H9 (cell line): ENCODE measurements at regions not wholly inside any gene's neighbourhood (a gene's known extent, or its start where the extent isn't known, plus 50 kb on each side); places are given as distances from the start of the nearest gene placed in this dataset.

Experiments
- DNase-seq: peaks from one replicate; pipeline ENCODE4 v3.0.0-alpha.2; 2017
- H2AFZ ChIP-seq: one replicate; pipeline ENCODE4 v1.6.1; 2013; ENCODE audit warnings: mild to moderate bottlenecking, low read length, control low read depth, moderate library complexity
- H2AK5ac ChIP-seq: 2 replicates; pipeline ENCODE4 v1.6.1; 2013; ENCODE audit warnings: low read length, control low read depth, mixed read lengths; ENCODE audit not compliant: insufficient read length
- H2BK120ac ChIP-seq: one replicate; pipeline ENCODE4 v1.6.1; 2013; ENCODE audit warnings: low read depth, mild to moderate bottlenecking, low read length, control low read depth, inconsistent platforms; ENCODE audit not compliant: poor library complexity, severe bottlenecking
- H2BK12ac ChIP-seq: 2 replicates; pipeline ENCODE4 v1.6.1; 2013; ENCODE audit warnings: low read length, control low read depth, mixed read lengths, low read depth; ENCODE audit not compliant: insufficient read length
- H2BK15ac ChIP-seq: 2 replicates; pipeline ENCODE4 v1.6.1; 2013; ENCODE audit warnings: low read depth, low read length, control low read depth
- H2BK20ac ChIP-seq: one replicate; pipeline ENCODE4 v1.6.1; 2013; ENCODE audit warnings: low read depth, mild to moderate bottlenecking, low read length, control low read depth, inconsistent platforms; ENCODE audit not compliant: poor library complexity, severe bottlenecking
- H2BK5ac ChIP-seq: 2 replicates; pipeline ENCODE4 v1.6.1; 2013; ENCODE audit warnings: low read length, control low read depth, mixed read lengths; ENCODE audit not compliant: insufficient read length
- H3K14ac ChIP-seq: 2 replicates; pipeline ENCODE4 v1.6.1; 2013; ENCODE audit warnings: low read length, control low read depth; ENCODE audit not compliant: insufficient read depth
- H3K18ac ChIP-seq: 2 replicates; pipeline ENCODE4 v1.6.1; 2013; ENCODE audit warnings: low read depth, mild to moderate bottlenecking, mixed read lengths, low read length, control low read depth; ENCODE audit not compliant: insufficient read length
- H3K23ac ChIP-seq: 2 replicates; pipeline ENCODE4 v1.6.1; 2013; ENCODE audit warnings: low read length, control low read depth, mixed read lengths, low read depth; ENCODE audit not compliant: insufficient read length
- H3K23me2 ChIP-seq: 2 replicates; pipeline ENCODE4 v1.6.1; 2013; ENCODE audit warnings: low read depth, mild to moderate bottlenecking, mixed read lengths, low read length, control low read depth; ENCODE audit not compliant: insufficient read length, poor library complexity, severe bottlenecking
- H3K27ac ChIP-seq: 2 replicates; pipeline ENCODE4 v1.5.1; 2013; ENCODE audit warnings: low read length, control low read depth, mixed read lengths, low read depth; ENCODE audit not compliant: insufficient read length
- H3K27me3 ChIP-seq: 2 replicates; pipeline ENCODE4 v1.6.1; 2013; ENCODE audit warnings: low read length, control low read depth, inconsistent platforms; ENCODE audit not compliant: insufficient read depth
- H3K4ac ChIP-seq: 2 replicates; pipeline ENCODE4 v1.6.1; 2013; ENCODE audit warnings: low read depth, mild to moderate bottlenecking, control low read depth, inconsistent platforms, low read length, moderate library complexity
- H3K4me1 ChIP-seq: 2 replicates; pipeline ENCODE4 v1.6.1; 2013; ENCODE audit warnings: low read length, control low read depth, inconsistent platforms; ENCODE audit not compliant: insufficient read depth
- H3K4me2 ChIP-seq: 2 replicates; pipeline ENCODE4 v1.6.1; 2013; ENCODE audit warnings: low read length, control low read depth, mixed read lengths; ENCODE audit not compliant: insufficient read length, insufficient read depth
- H3K56ac ChIP-seq: 2 replicates; pipeline ENCODE4 v1.6.1; 2013; ENCODE audit warnings: low read depth, mild to moderate bottlenecking, mixed read lengths, low read length, control low read depth; ENCODE audit not compliant: insufficient read length
- H3K79me1 ChIP-seq: 2 replicates; pipeline ENCODE4 v1.6.1; 2013; ENCODE audit warnings: low read depth, mild to moderate bottlenecking, moderate library complexity, low read length, control low read depth, inconsistent platforms; ENCODE audit not compliant: insufficient read depth, poor library complexity, severe bottlenecking
- H3K79me2 ChIP-seq: 2 replicates; pipeline ENCODE4 v1.6.1; 2013; ENCODE audit warnings: low read length, control low read depth, inconsistent platforms; ENCODE audit not compliant: insufficient read depth
- H3K9ac ChIP-seq: 2 replicates; pipeline ENCODE4 v1.6.1; 2013; ENCODE audit warnings: low read length, control low read depth, mixed read lengths; ENCODE audit not compliant: insufficient read length; ENCODE audit errors: extremely low read depth
- H3K9me3 ChIP-seq: one replicate; pipeline ENCODE4 v1.6.1; 2013; ENCODE audit warnings: low read depth, low read length, inconsistent platforms; ENCODE audit not compliant: control insufficient read depth
- H3T11ph ChIP-seq: one replicate; pipeline ENCODE4 v1.6.1; 2013; ENCODE audit warnings: mild to moderate bottlenecking, low read length, control low read depth, inconsistent platforms
- H4K20me1 ChIP-seq: one replicate; pipeline ENCODE4 v1.6.1; 2013; ENCODE audit not compliant: control insufficient read depth, insufficient read length, insufficient read depth
- H4K5ac ChIP-seq: 2 replicates; pipeline ENCODE4 v1.6.1; 2013; ENCODE audit warnings: low read depth, mild to moderate bottlenecking, mixed read lengths, low read length, control low read depth; ENCODE audit not compliant: insufficient read length
- H4K8ac ChIP-seq: replicated peaks from 2 replicates; pipeline ENCODE4 v1.6.1; 2013; ENCODE audit warnings: low read length, control low read depth, mixed read lengths, low read depth; ENCODE audit not compliant: insufficient read length
- H4K91ac ChIP-seq: 2 replicates; pipeline ENCODE4 v1.6.1; 2013; ENCODE audit warnings: low read depth, mild to moderate bottlenecking, moderate library complexity, mixed read lengths, low read length, control low read depth; ENCODE audit not compliant: insufficient read length
- H3K27ac Mint-ChIP-seq, 3 experiments: 2 replicates in 2 of 3; 3 replicates in 1 of 3; pipeline ENCODE4 v1.8.0; 2020 to 2021; ENCODE audit warnings: mixed read lengths in 3 of 3, mild to moderate bottlenecking in 1 of 3, moderate library complexity in 1 of 3
- H3K27me3 Mint-ChIP-seq: 2 replicates; pipeline ENCODE4 v1.8.0; 2021; ENCODE audit warnings: low read depth, mild to moderate bottlenecking, moderate library complexity, mixed read lengths
- H3K36me3 Mint-ChIP-seq, 3 experiments: 2 replicates in 2 of 3; 3 replicates in 1 of 3; pipeline ENCODE4 v1.8.0; 2020 to 2021; ENCODE audit warnings: low read depth in 3 of 3, mixed read lengths in 3 of 3; ENCODE audit not compliant: insufficient read depth in 1 of 3
- H3K4me1 Mint-ChIP-seq, 2 experiments: 2 replicates each; pipeline ENCODE4 v1.8.0; 2020; ENCODE audit warnings: mixed read lengths in 2 of 2
- H3K4me3 Mint-ChIP-seq, 2 experiments: 2 replicates in 1 of 2; 3 replicates in 1 of 2; pipeline ENCODE4 v1.8.0; 2020 to 2021; ENCODE audit warnings: mild to moderate bottlenecking in 2 of 2, mixed read lengths in 2 of 2, moderate library complexity in 1 of 2
- H3K9me3 Mint-ChIP-seq, 2 experiments: 2 replicates in 1 of 2; 3 replicates in 1 of 2; pipeline ENCODE4 v1.8.0; 2020; ENCODE audit warnings: mild to moderate bottlenecking in 2 of 2, mixed read lengths in 2 of 2, moderate library complexity in 1 of 2
- CTCF ChIP-seq: fragments of 200-600 bp; sonication (generic); conservative IDR thresholded peaks from 3 replicates; pipeline ENCODE4 v1.8.0; 2021; ENCODE audit warnings: antibody characterized with exemption, mild to moderate bottlenecking

- Histone ChIP-seq H3K79me2 (no peaks in the 10 kb centered on the region), H3K18ac (no peak overlapping the region), H3K23ac (no peak overlapping the region), H4K8ac (no peak overlapping the region), H4K20me1 (no peaks in the 10 kb centered on the region), H3K23me2 (no peaks in the 10 kb centered on the region), H3K9me3 (no peaks in the 10 kb centered on the region), H3K9ac (no peak overlapping the region), H2BK120ac (no peak overlapping the region), H2BK5ac (no peak overlapping the region), H2BK15ac (no peak overlapping the region), H3K79me1 (no peaks in the 10 kb centered on the region), H2BK20ac (no peak overlapping the region), H3K14ac (no peak overlapping the region), H3K4me2 (no peak overlapping the region), H3K56ac (no peak overlapping the region), H4K5ac (no peak overlapping the region), H2BK12ac (no peak overlapping the region), H2AK5ac (no peak overlapping the region), H3K4ac (no peak overlapping the region), H3T11ph (no peak overlapping the region), H3K27me3 (no peaks in the 10 kb centered on the region), H2AFZ (no peak overlapping the region), H3K27ac (no peak overlapping the region), H3K4me1 (no peaks in the 10 kb centered on the region; the same call in 1 of the 2 replicates), H4K91ac (no peak overlapping the region)
- Mint-ChIP-seq H3K4me3 (no peak overlapping the region), H3K9me3 (peaks cover 10 to 13% of the 10 kb centered on the region in 2 experiments), H3K27me3 (no peaks in the 10 kb centered on the region), H3K4me1 (peaks cover 12 to 33% of the 10 kb centered on the region in 2 experiments), H3K36me3 (peaks cover 8 to 18% (median 10%) of the 10 kb centered on the region in 3 experiments), H3K27ac (no peak overlapping the region)
- no peak for DNase-seq
- no peak for TF ChIP-seq CTCF
Observed at GRCh38 chr3:191696348-191696747, 235.4 kb downstream of the PYDC2 start.
